ENCODE measurements at regions not wholly inside any gene's neighbourhood (a gene's known extent, or its start where the extent isn't known, plus 50 kb on each side); places are given as distances from the start of the nearest gene placed in this dataset.

- no peak for DNase-seq (ENCODE audit: low spot score)
These were observed 99.0 kb upstream of the ID2 start for GRCh38 chr2:8582651-8583399.

DNA sequence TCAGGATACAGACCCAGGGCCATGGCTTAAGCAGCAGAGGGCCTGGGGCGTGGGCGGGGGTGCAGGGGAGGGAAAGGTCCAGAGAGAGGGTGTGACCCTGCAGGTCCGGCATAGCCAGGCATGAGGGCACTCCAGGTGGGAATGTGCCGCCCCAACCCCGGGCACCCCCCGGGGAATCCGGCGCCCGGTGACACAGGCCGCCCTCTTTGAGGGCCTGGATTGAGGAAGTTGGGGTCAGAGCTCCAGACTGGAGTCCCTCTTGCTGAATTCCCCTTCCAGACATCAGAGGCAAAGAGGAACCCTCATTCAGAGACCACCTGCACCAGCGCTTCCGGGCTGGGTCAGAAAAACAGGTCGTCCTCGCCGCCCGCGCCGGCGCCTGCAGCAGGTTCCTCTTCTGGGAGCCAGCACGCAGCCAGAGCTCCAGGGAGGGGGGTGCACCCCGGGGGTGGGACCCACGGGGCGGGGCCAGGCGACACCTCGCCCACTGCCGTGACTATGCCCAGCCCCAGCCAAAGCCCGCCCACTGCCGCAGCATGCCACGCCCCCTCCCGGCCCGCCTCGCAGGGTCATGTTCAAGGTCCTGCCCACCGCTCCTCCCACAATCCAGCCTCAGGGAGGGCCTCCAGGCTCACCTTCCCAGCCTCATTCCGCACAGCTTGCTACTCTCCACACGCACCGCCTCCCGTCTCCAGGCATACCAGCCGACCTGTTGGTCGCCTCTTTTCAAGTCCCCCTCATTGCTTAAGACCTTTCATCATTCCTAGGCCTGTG lies 98.3 kb upstream of the ID2 start:
- no peak for DNase-seq (ENCODE audit: low spot score)

GRCh38 chr2:8584174-8585066 lies 97.4 kb upstream of the ID2 start:
- DNase-seq (ENCODE audit: low spot score), result no peak

DNA sequence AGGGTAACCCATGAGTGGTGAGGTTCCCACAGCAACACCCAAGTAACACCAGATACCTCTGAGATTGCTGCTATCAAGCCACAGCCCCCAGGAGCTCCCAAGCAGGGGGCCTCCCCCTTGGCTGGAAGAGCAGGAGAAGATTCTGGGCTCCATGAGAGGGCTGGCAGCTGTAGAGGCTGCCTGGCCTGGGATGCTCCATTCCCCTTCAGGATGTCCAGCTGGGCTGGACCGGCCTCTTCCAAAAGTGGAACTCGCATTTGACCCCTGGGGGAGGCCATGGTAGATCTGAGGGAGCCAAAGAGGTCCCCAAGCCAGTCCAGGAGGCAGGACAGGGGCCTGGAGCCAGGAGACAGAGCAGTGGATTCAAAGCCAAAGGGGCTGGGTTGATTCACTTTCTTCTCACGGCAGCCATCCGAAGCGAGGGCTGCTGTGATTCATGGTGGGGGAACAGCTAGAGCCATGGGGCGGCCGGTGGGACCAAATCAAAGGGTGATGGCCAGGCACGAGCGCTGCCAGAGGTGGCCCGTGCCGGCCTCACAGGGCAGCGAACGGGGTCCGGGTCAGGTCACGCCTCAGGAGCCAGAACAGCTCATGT lies 95.3 kb upstream of the ID2 start:
- DNase-seq (ENCODE audit: low spot score), result no peak

GRCh38 chr2:8587251-8587791 lies 94.5 kb upstream of the ID2 start:
- DNase-seq (ENCODE audit: low spot score), result no peak

- DNase-seq (ENCODE audit: low spot score), result no peak
These were observed 93.7 kb upstream of the ID2 start for GRCh38 chr2:8587920-8588830.

- no peak for DNase-seq (ENCODE audit: low spot score)
These were observed 93.0 kb upstream of the ID2 start for GRCh38 chr2:8588831-8589191.

DNA sequence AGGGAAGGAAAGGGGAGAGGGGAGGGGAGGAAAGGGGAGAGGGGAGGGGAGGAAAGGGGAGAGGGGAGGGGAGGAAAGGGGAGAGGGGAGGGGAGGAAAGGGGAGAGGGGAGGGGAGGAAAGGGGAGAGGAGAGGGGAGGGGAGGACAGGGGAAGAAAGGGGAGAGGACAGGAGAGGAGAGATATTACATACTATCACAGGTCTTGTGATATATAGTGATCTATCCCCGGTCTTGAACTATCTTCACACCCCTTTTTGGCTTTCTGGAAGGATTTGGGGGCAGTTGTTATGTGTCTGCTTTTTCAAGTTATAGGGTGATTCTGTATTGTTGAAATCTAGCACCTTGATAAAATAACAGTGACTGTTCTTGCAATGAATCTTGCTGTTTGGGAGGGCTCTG lies 92.1 kb upstream of the ID2 start:
- no peak for DNase-seq (ENCODE audit: low spot score)

GRCh38 chr2:8590938-8591337 lies 90.9 kb upstream of the ID2 start:
- DNase-seq (ENCODE audit: low spot score), result peak; percentile 10

- no peak for DNase-seq (ENCODE audit: low spot score)
These were observed 89.1 kb upstream of the ID2 start for GRCh38 chr2:8592736-8593135.

DNA sequence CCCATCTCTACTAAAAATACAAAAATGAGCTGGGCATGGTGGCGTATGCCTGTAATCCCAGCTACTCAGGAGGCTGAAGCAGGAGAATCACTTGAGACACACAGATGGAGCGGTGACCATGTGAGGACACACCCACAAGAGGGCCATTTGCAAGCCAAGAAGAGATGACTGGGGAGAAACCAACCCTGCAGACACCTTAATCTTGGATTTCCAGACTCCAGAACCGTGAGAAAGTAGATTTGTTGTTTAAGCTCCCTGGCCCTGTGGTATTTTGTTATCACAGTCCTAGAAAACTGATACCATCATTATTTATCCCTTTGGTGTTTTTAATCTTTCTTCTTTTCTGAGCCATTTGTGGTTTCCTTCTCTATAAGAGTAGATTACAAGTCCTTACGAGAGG lies 88.6 kb upstream of the ID2 start:
- no peak for DNase-seq (ENCODE audit: low spot score)

- no peak for DNase-seq (ENCODE audit: low spot score)
These were observed 87.0 kb upstream of the ID2 start for GRCh38 chr2:8594731-8595427.

DNA sequence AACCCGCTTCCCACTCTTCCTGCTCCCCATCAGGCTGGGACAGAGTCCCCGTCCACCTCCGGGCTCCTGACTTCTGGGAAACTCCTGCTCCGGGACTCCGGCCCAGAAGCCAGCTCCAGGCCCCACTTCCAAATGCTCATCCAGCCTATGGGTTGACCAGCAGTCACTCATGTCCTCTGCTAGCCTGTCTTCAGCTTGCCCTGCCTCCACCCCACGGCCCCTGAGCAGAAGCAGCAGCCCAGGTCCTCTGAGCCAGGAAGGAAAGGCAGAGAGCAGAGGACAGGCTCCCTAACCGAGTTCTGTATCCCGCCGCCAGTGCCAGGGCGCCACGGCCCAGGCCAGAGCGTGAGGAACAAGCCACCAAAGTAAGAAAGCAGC lies 86.4 kb upstream of the ID2 start:
- DNase-seq (ENCODE audit: low spot score), result no peak

DNA sequence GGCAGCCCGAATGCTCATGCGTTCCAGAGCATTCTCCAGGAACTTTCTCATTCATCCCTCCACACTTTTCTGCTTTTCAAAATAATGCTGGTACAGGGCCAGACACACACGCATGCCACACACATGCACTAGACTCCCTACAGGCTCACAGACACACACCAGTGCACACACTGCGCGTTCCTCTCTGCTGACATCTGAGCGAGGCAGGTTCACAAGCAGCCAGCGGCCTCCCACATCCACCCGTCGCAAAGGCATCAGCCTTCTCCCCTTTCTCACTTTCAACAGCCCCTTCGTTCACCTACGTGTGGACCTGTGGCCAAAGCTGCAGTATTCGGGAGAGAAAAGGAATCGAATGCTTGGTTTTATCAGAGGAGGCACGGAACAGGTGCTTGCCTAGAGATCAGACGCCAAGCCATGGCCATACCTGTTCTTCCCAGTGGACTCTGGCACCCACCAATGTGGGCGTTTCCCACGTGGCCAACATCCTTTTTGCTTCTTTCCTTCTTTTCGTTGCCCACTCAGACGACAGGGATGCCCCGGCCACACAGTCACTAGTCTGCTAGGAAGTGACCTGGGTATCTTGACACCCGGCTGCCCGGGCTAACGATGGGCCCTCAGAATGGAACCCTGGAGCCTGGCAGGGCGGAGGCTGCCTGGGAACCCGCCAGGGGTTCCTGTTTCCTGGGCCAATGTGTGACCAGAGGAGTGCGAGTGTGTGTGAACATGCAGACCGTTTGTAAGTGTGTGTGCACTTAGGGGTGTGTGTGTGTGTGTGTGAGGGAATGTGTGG lies 85.8 kb upstream of the ID2 start:
- DNase-seq (ENCODE audit: low spot score), result no peak

DNA sequence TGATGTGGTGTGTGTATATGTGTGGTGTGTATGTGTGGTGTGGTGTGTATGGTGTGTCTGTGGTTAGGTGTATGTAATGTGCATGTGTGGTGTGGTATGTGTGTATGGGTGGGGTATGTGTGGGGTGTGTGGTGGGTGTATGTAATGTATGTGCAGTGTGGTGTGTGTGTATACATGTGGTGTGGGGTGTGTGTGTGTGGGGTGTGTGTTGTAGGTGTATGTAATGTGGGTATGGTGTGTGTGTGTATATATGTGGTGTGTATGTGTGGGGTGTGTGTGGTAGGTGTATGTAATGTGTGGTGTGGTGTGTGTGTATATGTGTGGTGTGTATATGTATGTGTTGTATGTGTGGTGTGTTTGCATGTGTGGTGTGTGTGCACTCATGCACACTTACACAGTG lies 84.8 kb upstream of the ID2 start:
- DNase-seq (ENCODE audit: low spot score), result no peak

GRCh38 chr2:8597559-8598225 lies 84.2 kb upstream of the ID2 start:
- DNase-seq (ENCODE audit: low spot score), result no peak

- DNase-seq (ENCODE audit: low spot score), result peak; percentile 76
These were observed 83.3 kb upstream of the ID2 start for GRCh38 chr2:8598295-8599165.

Measured in H4 (cell line).